ENCODE measurements at regions not wholly inside any gene's neighbourhood (a gene's known extent, or its start where the extent isn't known, plus 50 kb on each side); places are given as distances from the start of the nearest gene placed in this dataset.

DNA sequence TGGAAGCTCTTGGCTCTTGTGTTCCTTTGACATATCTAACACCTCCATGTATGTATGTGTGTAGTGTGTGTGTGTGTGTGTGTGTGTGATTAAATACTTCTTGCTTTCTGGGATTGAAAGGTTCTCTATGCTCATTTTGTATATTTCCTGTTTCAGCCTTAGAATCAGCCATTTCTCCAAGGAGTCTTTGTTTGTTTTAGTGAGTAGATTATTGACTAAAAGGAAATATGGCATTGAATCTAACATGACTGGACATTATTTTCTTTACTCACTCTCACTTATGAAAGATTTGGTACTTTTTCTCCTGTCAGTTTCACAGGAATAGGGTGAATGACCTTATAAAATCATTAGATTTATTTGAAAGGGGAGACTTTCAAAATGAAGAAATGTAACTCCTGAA lies 413.8 kb upstream of the SLC14A2 start:
- TF ChIP-seq POLR2AphosphoS5 (IDR thresholded peaks at IDR 0.05; ENCODE audit: low read depth, low read length) = no peak
- TF ChIP-seq, protein P1, sequence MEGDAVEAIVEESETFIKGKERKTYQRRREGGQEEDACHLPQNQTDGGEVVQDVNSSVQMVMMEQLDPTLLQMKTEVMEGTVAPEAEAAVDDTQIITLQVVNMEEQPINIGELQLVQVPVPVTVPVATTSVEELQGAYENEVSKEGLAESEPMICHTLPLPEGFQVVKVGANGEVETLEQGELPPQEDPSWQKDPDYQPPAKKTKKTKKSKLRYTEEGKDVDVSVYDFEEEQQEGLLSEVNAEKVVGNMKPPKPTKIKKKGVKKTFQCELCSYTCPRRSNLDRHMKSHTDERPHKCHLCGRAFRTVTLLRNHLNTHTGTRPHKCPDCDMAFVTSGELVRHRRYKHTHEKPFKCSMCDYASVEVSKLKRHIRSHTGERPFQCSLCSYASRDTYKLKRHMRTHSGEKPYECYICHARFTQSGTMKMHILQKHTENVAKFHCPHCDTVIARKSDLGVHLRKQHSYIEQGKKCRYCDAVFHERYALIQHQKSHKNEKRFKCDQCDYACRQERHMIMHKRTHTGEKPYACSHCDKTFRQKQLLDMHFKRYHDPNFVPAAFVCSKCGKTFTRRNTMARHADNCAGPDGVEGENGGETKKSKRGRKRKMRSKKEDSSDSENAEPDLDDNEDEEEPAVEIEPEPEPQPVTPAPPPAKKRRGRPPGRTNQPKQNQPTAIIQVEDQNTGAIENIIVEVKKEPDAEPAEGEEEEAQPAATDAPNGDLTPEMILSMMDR (IDR thresholded peaks at IDR 0.05) = no peak
- TF ChIP-seq, protein P2, sequence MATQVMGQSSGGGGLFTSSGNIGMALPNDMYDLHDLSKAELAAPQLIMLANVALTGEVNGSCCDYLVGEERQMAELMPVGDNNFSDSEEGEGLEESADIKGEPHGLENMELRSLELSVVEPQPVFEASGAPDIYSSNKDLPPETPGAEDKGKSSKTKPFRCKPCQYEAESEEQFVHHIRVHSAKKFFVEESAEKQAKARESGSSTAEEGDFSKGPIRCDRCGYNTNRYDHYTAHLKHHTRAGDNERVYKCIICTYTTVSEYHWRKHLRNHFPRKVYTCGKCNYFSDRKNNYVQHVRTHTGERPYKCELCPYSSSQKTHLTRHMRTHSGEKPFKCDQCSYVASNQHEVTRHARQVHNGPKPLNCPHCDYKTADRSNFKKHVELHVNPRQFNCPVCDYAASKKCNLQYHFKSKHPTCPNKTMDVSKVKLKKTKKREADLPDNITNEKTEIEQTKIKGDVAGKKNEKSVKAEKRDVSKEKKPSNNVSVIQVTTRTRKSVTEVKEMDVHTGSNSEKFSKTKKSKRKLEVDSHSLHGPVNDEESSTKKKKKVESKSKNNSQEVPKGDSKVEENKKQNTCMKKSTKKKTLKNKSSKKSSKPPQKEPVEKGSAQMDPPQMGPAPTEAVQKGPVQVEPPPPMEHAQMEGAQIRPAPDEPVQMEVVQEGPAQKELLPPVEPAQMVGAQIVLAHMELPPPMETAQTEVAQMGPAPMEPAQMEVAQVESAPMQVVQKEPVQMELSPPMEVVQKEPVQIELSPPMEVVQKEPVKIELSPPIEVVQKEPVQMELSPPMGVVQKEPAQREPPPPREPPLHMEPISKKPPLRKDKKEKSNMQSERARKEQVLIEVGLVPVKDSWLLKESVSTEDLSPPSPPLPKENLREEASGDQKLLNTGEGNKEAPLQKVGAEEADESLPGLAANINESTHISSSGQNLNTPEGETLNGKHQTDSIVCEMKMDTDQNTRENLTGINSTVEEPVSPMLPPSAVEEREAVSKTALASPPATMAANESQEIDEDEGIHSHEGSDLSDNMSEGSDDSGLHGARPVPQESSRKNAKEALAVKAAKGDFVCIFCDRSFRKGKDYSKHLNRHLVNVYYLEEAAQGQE (IDR thresholded peaks at IDR 0.05; ENCODE audit: insufficient read depth in 1 of 2, low read depth in 2 of 2, low read length in 1 of 2) = no peak

All from Panc1 (cell line).